ENCODE measurements at regions not wholly inside any gene's neighbourhood (a gene's known extent, or its start where the extent isn't known, plus 50 kb on each side); places are given as distances from the start of the nearest gene placed in this dataset.

GRCh38 chr4:41466249-41466648 is 71.7 kb upstream of the LIMCH1 start:
- Mint-ChIP-seq H3K36me3 (no peaks in the 10 kb centered on the region), H3K27me3 (ENCODE audit: low read depth in 3 of 3) (peaks cover 3 to 4% (median 3%) of the 10 kb centered on the region in 3 donors), H3K4me3 (no peak overlapping the region), H3K4me1 (no peaks in the 10 kb centered on the region), H3K27ac (no peak overlapping the region), H3K9me3 (peaks cover 0 to 1% (median 0%) of the 10 kb centered on the region in 7 donors)
- H3K79me2 ChIP-seq (ENCODE audit: insufficient read depth, low read length): no peaks in the 10 kb centered on the region
- no peaks in the 10 kb centered on the region for H4K20me1 ChIP-seq (ENCODE audit: insufficient read depth, low read length)
- no peak overlapping the region for H3K9ac ChIP-seq (ENCODE audit: insufficient read depth, low read length, poor library complexity, severe bottlenecking)
- intact Hi-C loops (cut with micrococcal nuclease): no loop called here
- no peak for DNase-seq
- no peaks in the 10 kb centered on the region for H3K27me3 ChIP-seq (ENCODE audit: control insufficient read depth in 2 of 2, insufficient read depth in 2 of 2, low read length in 2 of 2)
- no peak overlapping the region for H2AFZ ChIP-seq (ENCODE audit: insufficient read depth, low read depth, low read length, poor library complexity, severe bottlenecking)
- no CpG with 5 or more reads among the region's 2 CpGs for WGBS (ENCODE audit: insufficient coverage)
- H3K4me3 ChIP-seq (replicated peaks in 1 of 3; ENCODE audit: low read depth in 2 of 3, low read length in 3 of 3): no peak overlapping the region
- TF ChIP-seq CTCF (IDR thresholded peaks at IDR 0.05): no peak
- no peaks in the 10 kb centered on the region for H3K36me3 ChIP-seq (replicated peaks in 1 of 2; ENCODE audit: control insufficient read depth in 1 of 2, insufficient read depth in 2 of 2, low read length in 2 of 2)
- H3K4me2 ChIP-seq (replicated peaks; ENCODE audit: extremely low read depth, low read length, poor library complexity, severe bottlenecking): no peak overlapping the region
- H3K4me1 ChIP-seq (ENCODE audit: control insufficient read depth in 1 of 2, insufficient read depth in 2 of 2, low read length in 2 of 2): no peaks in the 10 kb centered on the region
- no peaks in the 10 kb centered on the region for H3K9me3 ChIP-seq (replicated peaks in 1 of 2; ENCODE audit: control insufficient read depth in 1 of 2, insufficient read depth in 1 of 2, low read length in 2 of 2)
- no peak overlapping the region for H3K27ac ChIP-seq (ENCODE audit: low read depth in 1 of 2, low read length in 2 of 2)

- no peak overlapping the region for H3K4me3 Mint-ChIP-seq
- no peaks in the 10 kb centered on the region for H3K27me3 ChIP-seq (ENCODE audit: control insufficient read depth in 2 of 2, insufficient read depth in 2 of 2, low read length in 2 of 2)
- no peak overlapping the region for H3K4me3 ChIP-seq (replicated peaks in 1 of 3; ENCODE audit: low read depth in 2 of 3, low read length in 3 of 3)
- H3K36me3 Mint-ChIP-seq: no peaks in the 10 kb centered on the region
- H3K9me3 Mint-ChIP-seq: peaks cover 0 to 2% (median 0%) of the 10 kb centered on the region in 7 donors
- intact Hi-C loops (cut with micrococcal nuclease): no loop called here
- H3K9me3 ChIP-seq (replicated peaks in 1 of 2; ENCODE audit: control insufficient read depth in 1 of 2, insufficient read depth in 1 of 2, low read length in 2 of 2): no peaks in the 10 kb centered on the region
- H3K27ac Mint-ChIP-seq: no peak overlapping the region
- H3K4me1 ChIP-seq (ENCODE audit: control insufficient read depth in 1 of 2, insufficient read depth in 2 of 2, low read length in 2 of 2): no peaks in the 10 kb centered on the region
- H2AFZ ChIP-seq (ENCODE audit: insufficient read depth, low read depth, low read length, poor library complexity, severe bottlenecking): no peak overlapping the region
- no peaks in the 10 kb centered on the region for H3K36me3 ChIP-seq (replicated peaks in 1 of 2; ENCODE audit: control insufficient read depth in 1 of 2, insufficient read depth in 2 of 2, low read length in 2 of 2)
- peaks cover 1 to 4% (median 3%) of the 10 kb centered on the region in 3 donors for H3K27me3 Mint-ChIP-seq (ENCODE audit: low read depth in 3 of 3)
- no peak overlapping the region for H3K9ac ChIP-seq (ENCODE audit: insufficient read depth, low read length, poor library complexity, severe bottlenecking)
- H3K4me2 ChIP-seq (replicated peaks; ENCODE audit: extremely low read depth, low read length, poor library complexity, severe bottlenecking): no peak overlapping the region
- DNase-seq: no peak
- no peaks in the 10 kb centered on the region for H3K79me2 ChIP-seq (ENCODE audit: insufficient read depth, low read length)
- no peaks in the 10 kb centered on the region for H4K20me1 ChIP-seq (ENCODE audit: insufficient read depth, low read length)
- TF ChIP-seq CTCF (IDR thresholded peaks at IDR 0.05): no peak
- no peak overlapping the region for H3K27ac ChIP-seq (ENCODE audit: low read depth in 1 of 2, low read length in 2 of 2)
- H3K4me1 Mint-ChIP-seq: peaks cover 6% of the 10 kb centered on the region
- WGBS (ENCODE audit: insufficient coverage): no CpG with 5 or more reads among the region's 1 CpG
These were observed 69.8 kb upstream of the LIMCH1 start for GRCh38 chr4:41468122-41468521.
